Cardiac muscle cell (in vitro differentiated cells and primary cell): ENCODE measurements at regions not wholly inside any gene's neighbourhood (a gene's known extent, or its start where the extent isn't known, plus 50 kb on each side); places are given as distances from the start of the nearest gene placed in this dataset.

Source experiments
- DNase-seq, 2 donors: peaks; one replicate each; pipeline versions ENCODE4 v3.0.0 to v3.0.0-alpha.2; 2010 to 2017; ENCODE audit warnings: low read depth in 1 of 2, low spot score in 1 of 2
- H3K27ac ChIP-seq: fragments of 200-600 bp; sonication (generic); 2 replicates; pipeline ENCODE4 v1.5.1; 2016
- H3K27me3 ChIP-seq: fragments of 200-600 bp; sonication (generic); 2 replicates; pipeline ENCODE4 v1.6.0; 2016; ENCODE audit warnings: control low read depth
- H3K36me3 ChIP-seq: fragments of 200-600 bp; sonication (generic); 2 replicates; pipeline ENCODE4 v1.5.1; 2016; ENCODE audit warnings: control low read depth
- H3K4me1 ChIP-seq: fragments of 200-600 bp; sonication (generic); 2 replicates; pipeline ENCODE4 v1.8.1; 2017; ENCODE audit warnings: low read depth, mild to moderate bottlenecking, mixed run types
- H3K4me3 ChIP-seq: fragments of 200-600 bp; sonication (generic); 2 replicates; pipeline ENCODE4 v1.5.1; 2016; ENCODE audit warnings: mild to moderate bottlenecking
- H3K9me3 ChIP-seq: fragments of 200-600 bp; sonication (generic); 2 replicates; pipeline ENCODE4 v1.5.1; 2017; ENCODE audit warnings: low read depth, mild to moderate bottlenecking, control low read depth
- CTCF ChIP-seq: IDR thresholded peaks from 2 replicates; pipeline ENCODE4 v1.5.1; 2012; ENCODE audit warnings: low read depth, mild to moderate bottlenecking, low read length

- Histone ChIP-seq H3K36me3 (no peaks in the 10 kb centered on the region), H3K27me3 (no peaks in the 10 kb centered on the region), H3K9me3 (no peaks in the 10 kb centered on the region), H3K4me1 (no peaks in the 10 kb centered on the region), H3K27ac (no peak overlapping the region), H3K4me3 (no peak overlapping the region)
- no peak for DNase-seq
- TF ChIP-seq CTCF = no peak
Measured at GRCh38 chr1:90334137-90334536, 339.2 kb downstream of the ZNF326 start.

- no peak for TF ChIP-seq CTCF
- no peaks in the 10 kb centered on the region for H3K36me3 ChIP-seq
- no peaks in the 10 kb centered on the region for H3K4me1 ChIP-seq
- no peak overlapping the region for H3K4me3 ChIP-seq
- no peaks in the 10 kb centered on the region for H3K9me3 ChIP-seq
- no peak for DNase-seq
- no peak overlapping the region for H3K27ac ChIP-seq
- no peaks in the 10 kb centered on the region for H3K27me3 ChIP-seq
Measured at GRCh38 chr1:90325168-90325567, 330.3 kb downstream of the ZNF326 start.

GRCh38 chr1:90322186-90322585 lies 327.3 kb downstream of the ZNF326 start:
- Histone ChIP-seq H3K27ac (no peak overlapping the region), H3K27me3 (no peaks in the 10 kb centered on the region), H3K9me3 (no peaks in the 10 kb centered on the region), H3K36me3 (no peaks in the 10 kb centered on the region), H3K4me3 (no peak overlapping the region), H3K4me1 (no peaks in the 10 kb centered on the region)
- no peak for DNase-seq
- no peak for TF ChIP-seq CTCF

- H3K36me3 ChIP-seq = no peaks in the 10 kb centered on the region
- TF ChIP-seq CTCF = no peak
Measured at GRCh38 chr1:90319918-90320317, 325.0 kb downstream of the ZNF326 start.

GRCh38 chr1:90318431-90318830 lies 323.5 kb downstream of the ZNF326 start:
- DNase-seq = no peak
- H3K27me3 ChIP-seq = no peaks in the 10 kb centered on the region
- TF ChIP-seq CTCF = no peak
- H3K4me3 ChIP-seq = no peak overlapping the region
- no peak overlapping the region for H3K27ac ChIP-seq
- H3K9me3 ChIP-seq = no peaks in the 10 kb centered on the region
- no peaks in the 10 kb centered on the region for H3K36me3 ChIP-seq
- H3K4me1 ChIP-seq = no peaks in the 10 kb centered on the region

More at GRCh38 chr1:90319918-90320317, 325.0 kb downstream of the ZNF326 start:
- H3K27ac ChIP-seq = no peak overlapping the region
- no peaks in the 10 kb centered on the region for H3K27me3 ChIP-seq
- no peak for DNase-seq
- no peaks in the 10 kb centered on the region for H3K9me3 ChIP-seq
- H3K4me1 ChIP-seq = no peaks in the 10 kb centered on the region
- no peak overlapping the region for H3K4me3 ChIP-seq

GRCh38 chr1:90317628-90318027 lies 322.7 kb downstream of the ZNF326 start:
- no peaks in the 10 kb centered on the region for H3K27me3 ChIP-seq
- no peak for DNase-seq
- no peaks in the 10 kb centered on the region for H3K36me3 ChIP-seq
- TF ChIP-seq CTCF = no peak
- no peaks in the 10 kb centered on the region for H3K4me1 ChIP-seq
- H3K27ac ChIP-seq = no peak overlapping the region
- H3K4me3 ChIP-seq = no peak overlapping the region
- H3K9me3 ChIP-seq = no peaks in the 10 kb centered on the region
